ENCODE measurements at regions not wholly inside any gene's neighbourhood (a gene's known extent, or its start where the extent isn't known, plus 50 kb on each side); places are given as distances from the start of the nearest gene placed in this dataset.

DNA sequence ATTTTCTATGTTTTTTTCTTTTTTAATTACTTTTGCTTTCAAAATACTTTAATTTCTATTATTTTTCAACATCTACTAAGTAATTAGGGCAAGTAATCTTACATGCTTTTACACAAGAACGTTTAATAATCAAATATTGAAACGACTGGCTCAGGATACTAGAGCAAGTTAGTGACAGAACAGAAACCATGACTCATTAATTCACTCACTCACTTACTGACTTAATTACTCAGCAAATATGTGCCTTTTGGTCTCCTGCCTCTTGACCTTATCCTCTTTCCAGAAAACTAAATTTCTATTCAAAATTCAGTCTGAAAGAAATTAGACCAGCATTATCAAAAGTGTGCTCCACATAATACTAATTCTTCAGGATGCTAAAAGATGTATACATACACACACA is 314.9 kb upstream of the TEX13C start:
- intact Hi-C loops (cut with micrococcal nuclease): no loop called here
- Histone ChIP-seq H3K27ac (ENCODE audit: low read length) (no peak overlapping the region), H3K9me2 (replicated peaks; ENCODE audit: low read length) (no peaks in the 10 kb centered on the region), H3K27me3 (ENCODE audit: low read length) (no peaks in the 10 kb centered on the region), H3K9me3 (ENCODE audit: low read length) (no peaks in the 10 kb centered on the region), H3K4me3 (ENCODE audit: low read length) (no peak overlapping the region), H2AFZ (ENCODE audit: low read length) (no peak overlapping the region), H3K79me2 (ENCODE audit: low read length) (no peaks in the 10 kb centered on the region), H3K9ac (ENCODE audit: low read length) (no peak overlapping the region), H3K36me3 (ENCODE audit: low read depth, low read length) (no peaks in the 10 kb centered on the region), H3K4me1 (ENCODE audit: insufficient read depth, low read length) (no peaks in the 10 kb centered on the region), H4K20me1 (ENCODE audit: low read length) (no peaks in the 10 kb centered on the region), H3K4me2 (ENCODE audit: low read length) (no peak overlapping the region), H3F3A (ENCODE audit: low read length, unreplicated experiment) (no peaks in the 10 kb centered on the region)
- POLR2A ChIA-PET (ENCODE audit: unreplicated experiment): no interaction called here
- no peak for TF ChIP-seq EZH2 (IDR thresholded peaks at IDR 0.05; ENCODE audit: low read length, unreplicated experiment)
- TF ChIP-seq, protein P1, sequence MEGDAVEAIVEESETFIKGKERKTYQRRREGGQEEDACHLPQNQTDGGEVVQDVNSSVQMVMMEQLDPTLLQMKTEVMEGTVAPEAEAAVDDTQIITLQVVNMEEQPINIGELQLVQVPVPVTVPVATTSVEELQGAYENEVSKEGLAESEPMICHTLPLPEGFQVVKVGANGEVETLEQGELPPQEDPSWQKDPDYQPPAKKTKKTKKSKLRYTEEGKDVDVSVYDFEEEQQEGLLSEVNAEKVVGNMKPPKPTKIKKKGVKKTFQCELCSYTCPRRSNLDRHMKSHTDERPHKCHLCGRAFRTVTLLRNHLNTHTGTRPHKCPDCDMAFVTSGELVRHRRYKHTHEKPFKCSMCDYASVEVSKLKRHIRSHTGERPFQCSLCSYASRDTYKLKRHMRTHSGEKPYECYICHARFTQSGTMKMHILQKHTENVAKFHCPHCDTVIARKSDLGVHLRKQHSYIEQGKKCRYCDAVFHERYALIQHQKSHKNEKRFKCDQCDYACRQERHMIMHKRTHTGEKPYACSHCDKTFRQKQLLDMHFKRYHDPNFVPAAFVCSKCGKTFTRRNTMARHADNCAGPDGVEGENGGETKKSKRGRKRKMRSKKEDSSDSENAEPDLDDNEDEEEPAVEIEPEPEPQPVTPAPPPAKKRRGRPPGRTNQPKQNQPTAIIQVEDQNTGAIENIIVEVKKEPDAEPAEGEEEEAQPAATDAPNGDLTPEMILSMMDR (conservative IDR thresholded peaks at IDR 0.05; ENCODE audit: low read depth, low read length): no peak
- TF ChIP-seq EZH2phosphoT487 (IDR thresholded peaks at IDR 0.05; ENCODE audit: borderline replicate concordance, low read length): no peak
- CTCF ChIA-PET: no interaction called here
- no peak for ATAC-seq
- peak; percentile 4 for DNase-seq
- no TSS peak for BruUV-seq (replicated peaks)

GRCh38 chrX:125005863-125006262 is 313.8 kb upstream of the TEX13C start:
- H2AFZ ChIP-seq (ENCODE audit: low read length): no peak overlapping the region
- H3K9me2 ChIP-seq (replicated peaks; ENCODE audit: low read length): no peaks in the 10 kb centered on the region
- ATAC-seq (no peak), DNase-seq (no peak)
- H3F3A ChIP-seq (ENCODE audit: low read length, unreplicated experiment): no peaks in the 10 kb centered on the region
- no peaks in the 10 kb centered on the region for H3K4me1 ChIP-seq (ENCODE audit: insufficient read depth, low read length)
- no peaks in the 10 kb centered on the region for H4K20me1 ChIP-seq (ENCODE audit: low read length)
- H3K4me3 ChIP-seq (ENCODE audit: low read length): no peak overlapping the region
- no peaks in the 10 kb centered on the region for H3K36me3 ChIP-seq (ENCODE audit: low read depth, low read length)
- POLR2A ChIA-PET (ENCODE audit: unreplicated experiment): no interaction called here
- TF ChIP-seq, protein P1 (conservative IDR thresholded peaks at IDR 0.05; ENCODE audit: low read depth, low read length): no peak
- no peak for TF ChIP-seq EZH2 (IDR thresholded peaks at IDR 0.05; ENCODE audit: low read length, unreplicated experiment)
- TF ChIP-seq EZH2phosphoT487 (IDR thresholded peaks at IDR 0.05; ENCODE audit: borderline replicate concordance, low read length): no peak
- intact Hi-C loops (cut with micrococcal nuclease): no loop called here
- BruUV-seq (replicated peaks): no TSS peak
- H3K4me2 ChIP-seq (ENCODE audit: low read length): no peak overlapping the region
- no peaks in the 10 kb centered on the region for H3K9me3 ChIP-seq (ENCODE audit: low read length)
- CTCF ChIA-PET: no interaction called here
- no peak overlapping the region for H3K9ac ChIP-seq (ENCODE audit: low read length)
- H3K27me3 ChIP-seq (ENCODE audit: low read length): no peaks in the 10 kb centered on the region
- no peak overlapping the region for H3K27ac ChIP-seq (ENCODE audit: low read length)
- H3K79me2 ChIP-seq (ENCODE audit: low read length): no peaks in the 10 kb centered on the region

- intact Hi-C loops (cut with micrococcal nuclease): no loop called here
- Histone ChIP-seq H3K9ac (ENCODE audit: low read length) (no peak overlapping the region), H3K27ac (ENCODE audit: low read length) (no peak overlapping the region), H3K4me2 (ENCODE audit: low read length) (no peak overlapping the region), H3K9me3 (ENCODE audit: low read length) (no peaks in the 10 kb centered on the region), H4K20me1 (ENCODE audit: low read length) (no peaks in the 10 kb centered on the region), H3K4me1 (ENCODE audit: insufficient read depth, low read length) (no peaks in the 10 kb centered on the region), H2AFZ (ENCODE audit: low read length) (no peak overlapping the region), H3K27me3 (ENCODE audit: low read length) (no peaks in the 10 kb centered on the region), H3K36me3 (ENCODE audit: low read depth, low read length) (no peaks in the 10 kb centered on the region), H3K79me2 (ENCODE audit: low read length) (no peaks in the 10 kb centered on the region), H3K4me3 (ENCODE audit: low read length) (no peak overlapping the region), H3K9me2 (replicated peaks; ENCODE audit: low read length) (no peaks in the 10 kb centered on the region), H3F3A (ENCODE audit: low read length, unreplicated experiment) (no peaks in the 10 kb centered on the region)
- POLR2A ChIA-PET (ENCODE audit: unreplicated experiment): no interaction called here
- DNase-seq (no peak), ATAC-seq (no peak)
- TF ChIP-seq EZH2phosphoT487 (IDR thresholded peaks at IDR 0.05; ENCODE audit: borderline replicate concordance, low read length) (no peak), EZH2 (IDR thresholded peaks at IDR 0.05; ENCODE audit: low read length, unreplicated experiment) (no peak)
- TF ChIP-seq, protein P1 (conservative IDR thresholded peaks at IDR 0.05; ENCODE audit: low read depth, low read length): no peak
- no TSS peak for BruUV-seq (replicated peaks)
- CTCF ChIA-PET: no interaction called here
Measured at GRCh38 chrX:125006704-125007103, 313.0 kb upstream of the TEX13C start.

Measured in PC-3 (cell line).